ENCODE measurements at regions not wholly inside any gene's neighbourhood (a gene's known extent, or its start where the extent isn't known, plus 50 kb on each side); places are given as distances from the start of the nearest gene placed in this dataset.

DNA sequence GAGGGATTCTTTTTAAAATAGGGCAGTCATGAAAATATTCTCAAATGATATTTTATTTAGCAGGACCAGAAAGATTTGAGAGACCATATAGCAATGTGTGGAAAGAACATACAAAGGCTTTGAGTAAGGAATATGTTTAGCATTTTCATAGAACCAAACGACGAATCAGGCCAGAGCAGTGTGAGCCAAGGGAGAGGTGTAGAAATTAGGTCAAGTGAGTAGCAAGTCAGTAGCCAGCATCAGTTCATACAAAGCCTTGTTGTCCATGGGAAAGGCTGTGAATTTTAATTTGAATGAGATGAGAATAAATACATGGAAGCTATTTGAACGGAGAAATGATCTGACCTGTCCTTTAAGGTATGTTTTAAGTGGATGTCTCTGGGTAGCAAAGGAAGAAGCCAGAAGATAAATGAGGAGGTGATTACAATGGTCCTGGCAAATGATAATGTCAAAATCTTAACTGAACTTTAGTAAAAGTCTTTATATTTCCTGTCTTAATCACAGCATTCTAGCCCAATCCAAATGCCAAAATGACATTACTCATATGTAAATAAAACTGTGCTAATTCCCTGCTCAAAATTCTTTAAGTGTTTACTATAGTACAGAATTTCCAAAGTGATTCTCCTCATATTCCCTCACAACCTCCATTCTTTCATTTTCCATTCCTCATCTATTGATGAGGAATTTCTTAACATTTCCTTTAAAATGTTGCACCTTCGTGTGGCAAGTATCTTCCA lies 155.7 kb upstream of the SLIT2 start:
- TF ChIP-seq POLR2AphosphoS5 (IDR thresholded peaks at IDR 0.05; ENCODE audit: low read depth, low read length) = no peak
- no peak for TF ChIP-seq TAF1 (IDR thresholded peaks at IDR 0.05; ENCODE audit: borderline replicate concordance, insufficient read depth, low read length)
- TF ChIP-seq, protein P1, sequence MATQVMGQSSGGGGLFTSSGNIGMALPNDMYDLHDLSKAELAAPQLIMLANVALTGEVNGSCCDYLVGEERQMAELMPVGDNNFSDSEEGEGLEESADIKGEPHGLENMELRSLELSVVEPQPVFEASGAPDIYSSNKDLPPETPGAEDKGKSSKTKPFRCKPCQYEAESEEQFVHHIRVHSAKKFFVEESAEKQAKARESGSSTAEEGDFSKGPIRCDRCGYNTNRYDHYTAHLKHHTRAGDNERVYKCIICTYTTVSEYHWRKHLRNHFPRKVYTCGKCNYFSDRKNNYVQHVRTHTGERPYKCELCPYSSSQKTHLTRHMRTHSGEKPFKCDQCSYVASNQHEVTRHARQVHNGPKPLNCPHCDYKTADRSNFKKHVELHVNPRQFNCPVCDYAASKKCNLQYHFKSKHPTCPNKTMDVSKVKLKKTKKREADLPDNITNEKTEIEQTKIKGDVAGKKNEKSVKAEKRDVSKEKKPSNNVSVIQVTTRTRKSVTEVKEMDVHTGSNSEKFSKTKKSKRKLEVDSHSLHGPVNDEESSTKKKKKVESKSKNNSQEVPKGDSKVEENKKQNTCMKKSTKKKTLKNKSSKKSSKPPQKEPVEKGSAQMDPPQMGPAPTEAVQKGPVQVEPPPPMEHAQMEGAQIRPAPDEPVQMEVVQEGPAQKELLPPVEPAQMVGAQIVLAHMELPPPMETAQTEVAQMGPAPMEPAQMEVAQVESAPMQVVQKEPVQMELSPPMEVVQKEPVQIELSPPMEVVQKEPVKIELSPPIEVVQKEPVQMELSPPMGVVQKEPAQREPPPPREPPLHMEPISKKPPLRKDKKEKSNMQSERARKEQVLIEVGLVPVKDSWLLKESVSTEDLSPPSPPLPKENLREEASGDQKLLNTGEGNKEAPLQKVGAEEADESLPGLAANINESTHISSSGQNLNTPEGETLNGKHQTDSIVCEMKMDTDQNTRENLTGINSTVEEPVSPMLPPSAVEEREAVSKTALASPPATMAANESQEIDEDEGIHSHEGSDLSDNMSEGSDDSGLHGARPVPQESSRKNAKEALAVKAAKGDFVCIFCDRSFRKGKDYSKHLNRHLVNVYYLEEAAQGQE (IDR thresholded peaks at IDR 0.05; ENCODE audit: insufficient read depth in 1 of 2, low read depth in 2 of 2, low read length in 2 of 2) = no peak

All from PFSK-1 (cell line).